NCI-H2196 treated with DMSO at 0.1 percent for 48 hours (cell line): ENCODE measurements at regions not wholly inside any gene's neighbourhood (a gene's known extent, or its start where the extent isn't known, plus 50 kb on each side); places are given as distances from the start of the nearest gene placed in this dataset.
"Not testable (repeated sequence)": the region's sequence is repeated elsewhere in the genome, so short reads cannot be mapped to it uniquely, and the experiment has no call there.

Source experiments
- DNase-seq: peaks from one replicate; lab custom pipeline; 2025; ENCODE audit not compliant: unreplicated experiment; lab: John Stamatoyannopoulos, UW

- no peak for DNase-seq
These were observed 199.4 kb upstream of the GPRIN3 start for GRCh38 chr4:89506866-89507491.

GRCh38 chr4:89502581-89502980, 195.0 kb upstream of the GPRIN3 start:
- DNase-seq = no peak

- DNase-seq = no peak
These were observed 190.1 kb upstream of the GPRIN3 start for GRCh38 chr4:89497517-89498308.

GRCh38 chr4:89496851-89497250, 189.3 kb upstream of the GPRIN3 start:
- no peak for DNase-seq

GRCh38 chr4:89493367-89493766, 185.8 kb upstream of the GPRIN3 start:
- DNase-seq = no peak

GRCh38 chr4:89492581-89493071, 185.0 kb upstream of the GPRIN3 start:
- DNase-seq = no peak

GRCh38 chr4:89491761-89492160, 184.2 kb upstream of the GPRIN3 start:
- DNase-seq = no peak

- DNase-seq = not testable (repeated sequence)
These were observed 182.4 kb upstream of the GPRIN3 start for GRCh38 chr4:89489921-89490431.

- DNase-seq = no peak
These were observed 181.8 kb upstream of the GPRIN3 start for GRCh38 chr4:89489338-89489771.

GRCh38 chr4:89488736-89489135, 181.1 kb upstream of the GPRIN3 start:
- no peak for DNase-seq

GRCh38 chr4:89486673-89487072, 179.1 kb upstream of the GPRIN3 start:
- no peak for DNase-seq

- no peak for DNase-seq
These were observed 178.4 kb upstream of the GPRIN3 start for GRCh38 chr4:89486042-89486441.

GRCh38 chr4:89483833-89484232, 176.2 kb upstream of the GPRIN3 start:
- DNase-seq = no peak

GRCh38 chr4:89482926-89483595, 175.5 kb upstream of the GPRIN3 start:
- DNase-seq = no peak

- DNase-seq = no peak
These were observed 174.7 kb upstream of the GPRIN3 start for GRCh38 chr4:89482251-89482650.

GRCh38 chr4:89469930-89470375, 162.4 kb upstream of the GPRIN3 start:
- DNase-seq = no peak

- no peak for DNase-seq
These were observed 161.9 kb upstream of the GPRIN3 start for GRCh38 chr4:89469516-89469915.

- no peak for DNase-seq
These were observed 161.0 kb upstream of the GPRIN3 start for GRCh38 chr4:89468602-89469001.

GRCh38 chr4:89463341-89463740, 155.7 kb upstream of the GPRIN3 start:
- DNase-seq = no peak

GRCh38 chr4:89447543-89447942, 139.9 kb upstream of the GPRIN3 start:
- DNase-seq = no peak

- no peak for DNase-seq
These were observed 138.6 kb upstream of the GPRIN3 start for GRCh38 chr4:89446193-89446592.

GRCh38 chr4:89439533-89439932, 131.9 kb upstream of the GPRIN3 start:
- DNase-seq = no peak
